ENCODE measurements at regions not wholly inside any gene's neighbourhood (a gene's known extent, or its start where the extent isn't known, plus 50 kb on each side); places are given as distances from the start of the nearest gene placed in this dataset.

- intact Hi-C loops (cut with micrococcal nuclease): loop anchor here (5.0 kb wide), 1 partner anchor 462 kb away; the partner anchor contains the start of gene C6orf118
- Histone ChIP-seq H3K4me2 (ENCODE audit: insufficient read depth, low read length) (peak overlapping the region; percentile 33), H4K20me1 (replicated peaks; ENCODE audit: control insufficient read depth, extremely low read depth, insufficient read depth, low read length) (no peaks in the 10 kb centered on the region), H3K9ac (replicated peaks; ENCODE audit: extremely low read depth, insufficient read depth, low read length) (peak overlapping the region; percentile 63), H3K79me2 (ENCODE audit: control insufficient read depth, insufficient read depth, low read length) (no peaks in the 10 kb centered on the region), H3K9me3 (replicated peaks; ENCODE audit: control insufficient read depth, insufficient read depth, low read length) (no peaks in the 10 kb centered on the region), H3K36me3 (ENCODE audit: control insufficient read depth in 2 of 2, extremely low read depth in 1 of 2, insufficient read depth in 2 of 2, low read length in 2 of 2) (no peaks in the 10 kb centered on the region), H3K4me1 (ENCODE audit: control insufficient read depth, extremely low read depth, insufficient read depth, low read length) (peaks cover 44% of the 10 kb centered on the region), H3K4me3 (replicated peaks in 1 of 3; ENCODE audit: insufficient read depth in 1 of 3, low read depth in 1 of 3, low read length in 3 of 3) (no peak overlapping the region), H2AFZ (ENCODE audit: low read depth, low read length) (no peak overlapping the region), H3K9me1 (replicated peaks; ENCODE audit: control insufficient read depth, extremely low read depth, insufficient read depth, low read length) (no peaks in the 10 kb centered on the region), H3K27ac (ENCODE audit: insufficient read depth, low read depth, low read length) (peak overlapping the region; percentile 82), H3K27me3 (ENCODE audit: control insufficient read depth in 2 of 2, insufficient read depth in 2 of 2, low read length in 2 of 2) (no peaks in the 10 kb centered on the region)
- BruUV-seq (replicated peaks): TSS peak; percentile 15
- ChIA-PET CTCF (interaction anchor here (1.0 to 1.5 kb wide), 4 partner anchors 14 to 329 kb away, joined by 3 to 8 read pairs (median 5); no protein-coding TSS in a partner anchor), POLR2A (no interaction called here)
- no peak for TF ChIP-seq MAX (IDR thresholded peaks at IDR 0.05; ENCODE audit: insufficient read depth, insufficient read length)
- TF ChIP-seq POLR2AphosphoS5 (IDR thresholded peaks at IDR 0.05; ENCODE audit: insufficient read depth, low read depth, low read length): no peak
- FAIRE-seq (no peak), DNase-seq (ENCODE audit: low read depth, low spot score) (no peak)
- dilution Hi-C loops (cut with MboI; ENCODE audit: extremely low pct_ligation_motif_present, low sequenced_read_pairs): no loop called here
Observed at GRCh38 chr6:165768961-165769360, 105.9 kb upstream of the PDE10A start.

- peaks cover 44% of the 10 kb centered on the region for H3K4me1 ChIP-seq (ENCODE audit: control insufficient read depth, extremely low read depth, insufficient read depth, low read length)
- H2AFZ ChIP-seq (ENCODE audit: low read depth, low read length): no peak overlapping the region
- H3K9me1 ChIP-seq (replicated peaks; ENCODE audit: control insufficient read depth, extremely low read depth, insufficient read depth, low read length): no peaks in the 10 kb centered on the region
- TF ChIP-seq MYC (IDR thresholded peaks at IDR 0.05; ENCODE audit: low read depth, low read length) (no peak), EZH2 (IDR thresholded peaks at IDR 0.05; ENCODE audit: borderline replicate concordance, low read depth, low read length, severe bottlenecking) (no peak), POLR2AphosphoS5 (IDR thresholded peaks at IDR 0.05; ENCODE audit: insufficient read depth, low read depth, low read length) (no peak), JUN (IDR thresholded peaks at IDR 0.05; ENCODE audit: borderline replicate concordance, insufficient read depth, insufficient read length, low read depth) (no peak), CTCF (IDR thresholded peaks at IDR 0.05; ENCODE audit: extremely low read depth in 1 of 2, insufficient read depth in 1 of 2, low read depth in 1 of 2, low read length in 2 of 2) (no peak), MAX (IDR thresholded peaks at IDR 0.05; ENCODE audit: insufficient read depth, insufficient read length) (no peak), GATA2 (IDR thresholded peaks at IDR 0.05; ENCODE audit: insufficient read depth, insufficient read length, low read depth, low read length) (no peak), POLR2A (IDR thresholded peaks at IDR 0.05; ENCODE audit: low read depth, low read length) (no peak), FOS (IDR thresholded peaks at IDR 0.05; ENCODE audit: borderline replicate concordance, insufficient read depth, low read length) (no peak)
- dilution Hi-C loops (cut with MboI; ENCODE audit: extremely low pct_ligation_motif_present, low sequenced_read_pairs): no loop called here
- H3K79me2 ChIP-seq (ENCODE audit: control insufficient read depth, insufficient read depth, low read length): no peaks in the 10 kb centered on the region
- CTCF ChIA-PET: no interaction called here
- intact Hi-C loops (cut with micrococcal nuclease): loop anchor here (2.0 to 5.0 kb wide), 4 partner anchors 38 to 1670 kb away; partner anchors contain the start of genes C6orf118 and PDE10A
- H3K4me2 ChIP-seq (ENCODE audit: insufficient read depth, low read length): peak overlapping the region; percentile 79
- H3K36me3 ChIP-seq (ENCODE audit: control insufficient read depth in 2 of 2, extremely low read depth in 1 of 2, insufficient read depth in 2 of 2, low read length in 2 of 2): no peaks in the 10 kb centered on the region
- H3K27me3 ChIP-seq (ENCODE audit: control insufficient read depth in 2 of 2, insufficient read depth in 2 of 2, low read length in 2 of 2): no peaks in the 10 kb centered on the region
- no TSS peak for BruUV-seq (replicated peaks)
- no peak for FAIRE-seq
- POLR2A ChIA-PET: no interaction called here
- no peak overlapping the region for H3K4me3 ChIP-seq (replicated peaks in 1 of 3; ENCODE audit: insufficient read depth in 1 of 3, low read depth in 1 of 3, low read length in 3 of 3)
- H4K20me1 ChIP-seq (replicated peaks; ENCODE audit: control insufficient read depth, extremely low read depth, insufficient read depth, low read length): no peaks in the 10 kb centered on the region
- H3K27ac ChIP-seq (ENCODE audit: insufficient read depth, low read depth, low read length): peak overlapping the region; percentile 98
- peak overlapping the region; percentile 82 for H3K9ac ChIP-seq (replicated peaks; ENCODE audit: extremely low read depth, insufficient read depth, low read length)
- peak; percentile 30 for DNase-seq (ENCODE audit: low read depth, low spot score)
- H3K9me3 ChIP-seq (replicated peaks; ENCODE audit: control insufficient read depth, insufficient read depth, low read length): no peaks in the 10 kb centered on the region
Observed at GRCh38 chr6:165767228-165767627, 104.2 kb upstream of the PDE10A start.

Measured in endothelial cell of umbilical vein (primary cell).